HepG2 (cell line): ENCODE measurements at regions not wholly inside any gene's neighbourhood (a gene's known extent, or its start where the extent isn't known, plus 50 kb on each side); places are given as distances from the start of the nearest gene placed in this dataset.

Experiments used
- FOSL1 ChIP-seq: sonication (generic); formaldehyde crosslinking; IDR thresholded peaks from 2 replicates; pipeline ENCODE4 v1.9.0; 2021; ENCODE audit warnings: missing genetic modification reagents, borderline replicate concordance
- ZNF276 ChIP-seq: sonication (generic); formaldehyde crosslinking; IDR thresholded peaks from 2 replicates; pipeline ENCODE4 v1.4.0; 2020; ENCODE audit warnings: mild to moderate bottlenecking, low read depth, missing genetic modification reagents

GRCh38 chr6:106802139-106802538, 172.4 kb downstream of the CD24 start:
- TF ChIP-seq ZNF276 (CRISPR knock-in tag) (no peak), FOSL1 (CRISPR knock-in tag) (no peak)
